ENCODE measurements at regions not wholly inside any gene's neighbourhood (a gene's known extent, or its start where the extent isn't known, plus 50 kb on each side); places are given as distances from the start of the nearest gene placed in this dataset.

GRCh38 chr11:23606191-23606590, 745.9 kb upstream of the CCDC179 start:
- Histone ChIP-seq H3K23ac (ENCODE audit: low read depth, low read length, poor library complexity) (no peak overlapping the region), H3K36me3 (replicated peaks in 1 of 2; ENCODE audit: control insufficient read depth in 2 of 2, insufficient read depth in 2 of 2, low read length in 2 of 2) (no peaks in the 10 kb centered on the region), H3K4me3 (ENCODE audit: low read length in 2 of 2) (no peak overlapping the region), H2BK15ac (ENCODE audit: low read length) (no peak overlapping the region), H3K9me3 (replicated peaks in 1 of 2; ENCODE audit: control insufficient read depth in 2 of 2, insufficient read depth in 1 of 2, low read depth in 1 of 2, low read length in 2 of 2) (no peaks in the 10 kb centered on the region), H3K9ac (ENCODE audit: low read depth, low read length, poor library complexity) (no peak overlapping the region), H4K91ac (ENCODE audit: low read depth, low read length, poor library complexity) (no peak overlapping the region), H3K4ac (ENCODE audit: low read length) (no peak overlapping the region), H3K27me3 (ENCODE audit: control insufficient read depth in 3 of 3, insufficient read depth in 3 of 3, low read depth in 1 of 3, low read length in 3 of 3) (no peaks in the 10 kb centered on the region), H3K4me2 (ENCODE audit: insufficient read depth, low read length, poor library complexity, severe bottlenecking) (no peak overlapping the region), H2AK5ac (ENCODE audit: low read depth, low read length) (no peak overlapping the region), H2BK120ac (ENCODE audit: low read depth, low read length) (no peak overlapping the region), H2BK5ac (ENCODE audit: low read length) (no peak overlapping the region), H3K4me1 (ENCODE audit: control insufficient read depth in 2 of 2, insufficient read depth in 1 of 2, low read depth in 1 of 2, low read length in 2 of 2) (no peaks in the 10 kb centered on the region), H3K27ac (replicated peaks; ENCODE audit: low read length) (no peak overlapping the region), H4K8ac (ENCODE audit: low read depth, low read length) (no peak overlapping the region), H3K18ac (ENCODE audit: low read length) (no peak overlapping the region), H2BK12ac (ENCODE audit: low read length) (no peak overlapping the region), H2AFZ (ENCODE audit: low read length) (no peak overlapping the region), H3K14ac (ENCODE audit: low read length) (no peak overlapping the region), H3K79me1 (ENCODE audit: low read depth, low read length) (no peaks in the 10 kb centered on the region)
- WGBS, 2 donors (ENCODE audit: extremely low coverage in 2 of 2, insufficient read length in 2 of 2, insufficient replicate concordance in 1 of 2) = no CpG with 5 or more reads among the region's 1 CpG
- DNase-seq (ENCODE audit: low spot score) = no peak

DNA sequence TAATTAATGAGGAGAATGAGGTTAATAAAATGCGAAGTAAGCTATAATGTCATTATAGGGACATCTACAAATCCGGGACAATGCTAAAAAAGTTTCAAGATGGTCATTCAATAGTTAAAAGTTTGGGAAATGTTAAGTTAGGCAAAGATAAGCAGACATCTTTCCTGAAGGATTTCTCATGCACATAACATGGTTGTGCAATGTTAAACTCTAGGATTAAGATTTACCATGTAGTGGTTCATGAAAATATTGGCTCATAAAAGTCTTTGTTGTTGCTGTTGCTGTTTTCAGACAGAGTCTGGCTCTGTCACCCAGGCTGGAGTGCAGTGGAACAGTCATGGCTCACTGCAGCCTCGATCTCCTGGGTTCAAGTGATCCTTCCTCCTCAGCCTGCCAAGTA, 751.5 kb upstream of the CCDC179 start:
- no peak overlapping the region for H3K4me3 ChIP-seq (ENCODE audit: low read length in 2 of 2)
- H2BK5ac ChIP-seq (ENCODE audit: low read length) = no peak overlapping the region
- no peak overlapping the region for H3K27ac ChIP-seq (replicated peaks; ENCODE audit: low read length)
- no peak overlapping the region for H3K14ac ChIP-seq (ENCODE audit: low read length)
- H3K23ac ChIP-seq (ENCODE audit: low read depth, low read length, poor library complexity) = no peak overlapping the region
- no peak overlapping the region for H2AK5ac ChIP-seq (ENCODE audit: low read depth, low read length)
- H3K4me1 ChIP-seq (ENCODE audit: control insufficient read depth in 2 of 2, insufficient read depth in 1 of 2, low read depth in 1 of 2, low read length in 2 of 2) = no peaks in the 10 kb centered on the region
- H2BK12ac ChIP-seq (ENCODE audit: low read length) = no peak overlapping the region
- H3K4ac ChIP-seq (ENCODE audit: low read length) = no peak overlapping the region
- no peaks in the 10 kb centered on the region for H3K79me1 ChIP-seq (ENCODE audit: low read depth, low read length)
- no peaks in the 10 kb centered on the region for H3K27me3 ChIP-seq (ENCODE audit: control insufficient read depth in 3 of 3, insufficient read depth in 3 of 3, low read depth in 1 of 3, low read length in 3 of 3)
- no peaks in the 10 kb centered on the region for H3K36me3 ChIP-seq (replicated peaks in 1 of 2; ENCODE audit: control insufficient read depth in 2 of 2, insufficient read depth in 2 of 2, low read length in 2 of 2)
- WGBS, 2 donors (ENCODE audit: extremely low coverage in 2 of 2, insufficient read length in 2 of 2, insufficient replicate concordance in 1 of 2) = no CpG with 5 or more reads among the region's 3 CpGs
- no peak overlapping the region for H3K4me2 ChIP-seq (ENCODE audit: insufficient read depth, low read length, poor library complexity, severe bottlenecking)
- H4K91ac ChIP-seq (ENCODE audit: low read depth, low read length, poor library complexity) = no peak overlapping the region
- no peak for DNase-seq (ENCODE audit: low spot score)
- no peak overlapping the region for H2BK15ac ChIP-seq (ENCODE audit: low read length)
- no peak overlapping the region for H3K18ac ChIP-seq (ENCODE audit: low read length)
- H4K8ac ChIP-seq (ENCODE audit: low read depth, low read length) = no peak overlapping the region
- no peak overlapping the region for H3K9ac ChIP-seq (ENCODE audit: low read depth, low read length, poor library complexity)
- no peaks in the 10 kb centered on the region for H3K9me3 ChIP-seq (replicated peaks in 1 of 2; ENCODE audit: control insufficient read depth in 2 of 2, insufficient read depth in 1 of 2, low read depth in 1 of 2, low read length in 2 of 2)
- H2AFZ ChIP-seq (ENCODE audit: low read length) = no peak overlapping the region
- H2BK120ac ChIP-seq (ENCODE audit: low read depth, low read length) = no peak overlapping the region

- no peaks in the 10 kb centered on the region for H3K79me1 ChIP-seq (ENCODE audit: low read depth, low read length)
- H3K18ac ChIP-seq (ENCODE audit: low read length) = no peak overlapping the region
- no peak overlapping the region for H4K91ac ChIP-seq (ENCODE audit: low read depth, low read length, poor library complexity)
- no peaks in the 10 kb centered on the region for H3K36me3 ChIP-seq (replicated peaks in 1 of 2; ENCODE audit: control insufficient read depth in 2 of 2, insufficient read depth in 2 of 2, low read length in 2 of 2)
- H2BK12ac ChIP-seq (ENCODE audit: low read length) = no peak overlapping the region
- H3K27me3 ChIP-seq (ENCODE audit: control insufficient read depth in 3 of 3, insufficient read depth in 3 of 3, low read depth in 1 of 3, low read length in 3 of 3) = no peaks in the 10 kb centered on the region
- no peak overlapping the region for H3K14ac ChIP-seq (ENCODE audit: low read length)
- no peak overlapping the region for H2AK5ac ChIP-seq (ENCODE audit: low read depth, low read length)
- H2BK15ac ChIP-seq (ENCODE audit: low read length) = no peak overlapping the region
- no peak overlapping the region for H2BK120ac ChIP-seq (ENCODE audit: low read depth, low read length)
- H3K9me3 ChIP-seq (replicated peaks in 1 of 2; ENCODE audit: control insufficient read depth in 2 of 2, insufficient read depth in 1 of 2, low read depth in 1 of 2, low read length in 2 of 2) = no peaks in the 10 kb centered on the region
- H3K4ac ChIP-seq (ENCODE audit: low read length) = no peak overlapping the region
- no peak overlapping the region for H2AFZ ChIP-seq (ENCODE audit: low read length)
- H3K27ac ChIP-seq (replicated peaks; ENCODE audit: low read length) = no peak overlapping the region
- H3K4me2 ChIP-seq (ENCODE audit: insufficient read depth, low read length, poor library complexity, severe bottlenecking) = no peak overlapping the region
- no peak overlapping the region for H3K9ac ChIP-seq (ENCODE audit: low read depth, low read length, poor library complexity)
- DNase-seq (ENCODE audit: low spot score) = no peak
- no peak overlapping the region for H3K4me3 ChIP-seq (ENCODE audit: low read length in 2 of 2)
- H3K4me1 ChIP-seq (ENCODE audit: control insufficient read depth in 2 of 2, insufficient read depth in 1 of 2, low read depth in 1 of 2, low read length in 2 of 2) = no peaks in the 10 kb centered on the region
- H2BK5ac ChIP-seq (ENCODE audit: low read length) = no peak overlapping the region
- H3K23ac ChIP-seq (ENCODE audit: low read depth, low read length, poor library complexity) = no peak overlapping the region
- H4K8ac ChIP-seq (ENCODE audit: low read depth, low read length) = no peak overlapping the region
These were observed 760.3 kb upstream of the CCDC179 start for GRCh38 chr11:23620617-23621016.

- Histone ChIP-seq H2AK5ac (ENCODE audit: low read depth, low read length) (no peak overlapping the region), H4K8ac (ENCODE audit: low read depth, low read length) (no peak overlapping the region), H2BK120ac (ENCODE audit: low read depth, low read length) (no peak overlapping the region), H2AFZ (ENCODE audit: low read length) (no peak overlapping the region), H3K36me3 (replicated peaks in 1 of 2; ENCODE audit: control insufficient read depth in 2 of 2, insufficient read depth in 2 of 2, low read length in 2 of 2) (no peaks in the 10 kb centered on the region), H3K4me1 (ENCODE audit: control insufficient read depth in 2 of 2, insufficient read depth in 1 of 2, low read depth in 1 of 2, low read length in 2 of 2) (no peaks in the 10 kb centered on the region), H3K79me1 (ENCODE audit: low read depth, low read length) (no peaks in the 10 kb centered on the region), H2BK15ac (ENCODE audit: low read length) (no peak overlapping the region), H3K27ac (replicated peaks; ENCODE audit: low read length) (no peak overlapping the region), H2BK12ac (ENCODE audit: low read length) (no peak overlapping the region), H3K23ac (ENCODE audit: low read depth, low read length, poor library complexity) (no peak overlapping the region), H3K14ac (ENCODE audit: low read length) (no peak overlapping the region), H3K9me3 (replicated peaks in 1 of 2; ENCODE audit: control insufficient read depth in 2 of 2, insufficient read depth in 1 of 2, low read depth in 1 of 2, low read length in 2 of 2) (no peaks in the 10 kb centered on the region), H3K27me3 (ENCODE audit: control insufficient read depth in 3 of 3, insufficient read depth in 3 of 3, low read depth in 1 of 3, low read length in 3 of 3) (no peaks in the 10 kb centered on the region), H2BK5ac (ENCODE audit: low read length) (no peak overlapping the region), H3K4ac (ENCODE audit: low read length) (no peak overlapping the region), H3K4me3 (ENCODE audit: low read length in 2 of 2) (no peak overlapping the region), H3K9ac (ENCODE audit: low read depth, low read length, poor library complexity) (no peak overlapping the region), H3K4me2 (ENCODE audit: insufficient read depth, low read length, poor library complexity, severe bottlenecking) (no peak overlapping the region), H3K18ac (ENCODE audit: low read length) (no peak overlapping the region), H4K91ac (ENCODE audit: low read depth, low read length, poor library complexity) (no peak overlapping the region)
- DNase-seq (ENCODE audit: low spot score) = no peak
- no CpG with 5 or more reads among the region's 2 CpGs for WGBS, 2 donors (ENCODE audit: extremely low coverage in 2 of 2, insufficient read length in 2 of 2, insufficient replicate concordance in 1 of 2)
These were observed 772.0 kb upstream of the CCDC179 start for GRCh38 chr11:23632293-23632692.
